NCI-H226 (cell line): ENCODE measurements at regions not wholly inside any gene's neighbourhood (a gene's known extent, or its start where the extent isn't known, plus 50 kb on each side); places are given as distances from the start of the nearest gene placed in this dataset.

Experiments
- DNase-seq: peaks from one replicate; pipeline ENCODE4 v3.0.0-alpha.2; 2015

DNA sequence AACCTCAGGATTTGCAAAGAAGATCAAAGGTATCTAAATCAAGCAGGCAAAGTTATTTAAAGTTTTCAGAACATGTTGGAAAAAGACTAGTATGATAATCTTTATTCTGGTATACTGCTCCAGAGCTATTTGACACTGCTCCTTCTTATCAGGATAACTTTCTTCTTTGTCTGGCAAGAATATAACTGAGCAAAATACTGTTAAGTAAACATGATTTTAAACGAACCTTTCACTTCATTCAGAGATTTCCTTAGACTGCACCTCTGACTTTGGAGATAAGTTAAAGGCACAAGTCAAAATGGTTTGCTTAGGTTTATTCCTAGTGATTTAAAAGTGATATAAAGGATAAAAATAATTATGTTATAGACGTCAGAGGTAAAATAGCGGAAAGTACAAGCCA, 103.9 kb upstream of the CCDC190 start:
- no peak for DNase-seq

DNA sequence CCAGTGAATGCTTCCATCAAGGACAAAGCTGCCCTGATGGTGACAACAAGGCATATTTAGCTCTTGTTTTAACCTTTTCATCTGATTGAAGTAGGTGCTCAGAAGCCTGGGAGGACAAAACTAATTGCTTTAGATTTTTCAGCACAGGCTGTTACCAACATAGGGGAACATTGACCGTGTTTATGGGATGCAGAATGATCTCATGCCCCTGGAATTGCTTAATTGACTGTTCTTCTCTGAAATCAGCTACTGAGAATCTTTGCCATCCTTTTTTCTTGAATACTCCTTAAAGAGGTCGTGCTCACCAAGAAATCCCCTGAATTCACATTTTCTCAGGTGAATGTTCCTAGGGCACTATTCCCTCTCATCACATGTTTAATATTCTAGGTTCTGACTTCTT, 95.9 kb upstream of the CCDC190 start:
- no peak for DNase-seq

DNA sequence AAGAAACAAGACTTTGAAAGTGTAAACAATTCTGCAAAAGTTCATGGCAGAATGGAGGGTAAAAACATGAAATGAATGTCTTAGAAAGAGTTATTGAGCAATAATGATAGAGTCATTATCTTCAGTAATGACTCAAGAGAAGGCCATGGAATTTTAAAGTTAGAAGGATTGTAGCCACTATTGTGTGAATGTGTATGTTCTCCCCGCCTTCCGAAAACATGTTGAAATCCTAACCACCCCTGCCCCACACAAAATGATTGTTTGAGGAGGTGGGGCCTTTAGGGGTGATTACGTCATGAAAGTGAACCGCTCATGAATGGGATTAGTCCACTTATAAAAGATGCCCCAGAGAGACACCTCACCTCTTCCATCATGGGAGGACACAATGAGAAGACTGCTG, 93.8 kb upstream of the CCDC190 start:
- peak; percentile 44 for DNase-seq

- DNase-seq = no peak
Observed at GRCh38 chr1:162952956-162953355, 92.0 kb upstream of the CCDC190 start.

- no peak for DNase-seq
Observed at GRCh38 chr1:162951553-162952315, 90.8 kb upstream of the CCDC190 start.

GRCh38 chr1:162950187-162950586, 89.2 kb upstream of the CCDC190 start:
- DNase-seq = no peak

- DNase-seq = no peak
Observed at GRCh38 chr1:162946701-162947100, 85.7 kb upstream of the CCDC190 start.

GRCh38 chr1:162944974-162945674, 84.1 kb upstream of the CCDC190 start:
- no peak for DNase-seq

DNA sequence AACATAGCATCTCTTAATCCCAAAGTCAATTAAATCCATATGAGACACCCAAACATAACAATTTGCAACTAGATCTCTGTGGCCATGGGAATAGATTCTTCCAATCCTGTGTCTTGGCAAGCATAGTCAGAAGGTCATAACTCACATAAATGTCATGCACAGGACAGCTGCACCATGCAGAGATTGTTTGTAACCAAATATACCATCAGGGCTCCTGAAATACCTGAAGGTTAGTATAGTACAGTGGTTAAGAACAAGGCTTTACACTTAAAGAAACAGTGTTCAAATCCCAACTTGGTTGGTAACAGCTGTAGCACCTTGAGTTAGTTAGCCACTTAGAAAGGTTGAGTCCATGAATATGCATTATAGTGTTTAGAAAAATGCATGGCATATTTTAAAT, 82.6 kb upstream of the CCDC190 start:
- DNase-seq = peak; percentile 30

DNA sequence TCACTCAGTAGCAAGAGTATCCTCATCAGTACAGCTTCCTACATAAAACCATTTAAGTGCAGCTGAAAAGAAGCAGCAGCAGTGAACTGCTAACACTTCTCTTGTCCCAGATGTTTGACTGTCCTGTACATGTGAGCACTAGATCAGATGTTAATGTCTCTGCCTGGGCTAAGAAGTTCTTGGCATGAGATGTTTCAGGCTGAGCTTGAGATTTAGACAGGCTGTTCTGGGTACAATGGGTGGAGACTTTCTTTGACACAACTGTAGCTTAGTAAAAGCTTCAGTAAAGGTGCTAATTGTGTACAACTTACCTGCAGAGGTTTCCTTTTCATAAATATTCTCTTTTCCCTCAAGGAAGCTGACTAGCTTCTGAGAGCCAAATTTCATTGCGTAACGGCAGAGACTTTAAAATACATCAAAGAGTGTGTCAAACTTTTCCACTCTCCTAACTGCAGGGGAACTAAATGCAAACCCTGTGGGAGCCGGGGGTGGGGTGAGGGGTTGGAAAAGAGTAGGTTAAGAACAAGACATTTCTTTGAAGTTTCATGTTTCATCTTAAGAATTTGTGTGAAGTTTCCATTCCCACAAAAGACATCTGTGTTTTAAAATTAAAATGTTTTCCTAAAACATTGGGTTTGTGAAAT, 82.1 kb upstream of the CCDC190 start:
- DNase-seq = no peak

GRCh38 chr1:162941024-162941423, 80.0 kb upstream of the CCDC190 start:
- no peak for DNase-seq

- no peak for DNase-seq
Observed at GRCh38 chr1:162939035-162939434, 78.1 kb upstream of the CCDC190 start.

GRCh38 chr1:162937716-162938395, 76.9 kb upstream of the CCDC190 start:
- DNase-seq = peak; percentile 51

- DNase-seq = peak; percentile 17
Observed at GRCh38 chr1:162930976-162931560, 70.1 kb upstream of the CCDC190 start.

DNA sequence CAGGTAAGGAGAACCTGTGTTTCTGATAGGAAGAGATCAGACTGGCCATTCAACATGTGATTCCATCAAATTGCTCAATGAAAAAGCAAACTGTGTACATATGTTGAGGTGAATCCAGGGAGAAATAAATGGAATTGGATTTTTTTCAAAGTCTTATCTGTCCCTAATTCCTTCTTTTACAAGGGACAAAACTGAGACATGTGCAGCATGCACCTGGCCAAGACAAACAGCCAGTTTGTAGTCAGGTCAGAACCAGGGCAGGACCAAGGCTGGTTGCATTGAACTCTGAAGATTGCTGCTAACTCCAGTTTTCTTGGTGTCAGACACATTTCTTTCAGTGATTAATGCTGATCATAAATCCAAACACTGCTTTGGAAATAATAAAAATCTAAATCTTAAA, 69.6 kb upstream of the CCDC190 start:
- no peak for DNase-seq

DNA sequence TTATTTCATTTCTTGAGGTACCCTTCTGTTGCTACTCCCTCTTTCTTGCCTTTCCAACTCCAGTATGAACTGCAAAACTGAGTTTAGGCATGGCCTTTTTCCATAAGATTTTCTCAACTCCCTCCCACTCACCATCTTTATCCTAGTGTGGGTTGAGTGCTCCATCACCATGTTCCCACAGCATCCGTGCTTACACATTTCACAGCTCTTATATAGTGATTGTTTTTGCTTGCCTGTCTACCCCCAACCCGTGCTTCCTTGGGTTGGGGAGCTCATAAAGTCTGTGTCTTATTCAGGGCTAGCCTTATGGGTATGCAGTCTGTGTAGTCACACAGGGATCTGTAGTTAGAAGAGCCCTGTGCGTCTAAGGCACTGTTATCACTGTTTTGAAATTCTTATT, 68.2 kb upstream of the CCDC190 start:
- no peak for DNase-seq

- no peak for DNase-seq
Observed at GRCh38 chr1:162928141-162928540, 67.2 kb upstream of the CCDC190 start.

- DNase-seq = no peak
Observed at GRCh38 chr1:162927421-162927820, 66.4 kb upstream of the CCDC190 start.

GRCh38 chr1:162926906-162927305, 65.9 kb upstream of the CCDC190 start:
- no peak for DNase-seq

DNA sequence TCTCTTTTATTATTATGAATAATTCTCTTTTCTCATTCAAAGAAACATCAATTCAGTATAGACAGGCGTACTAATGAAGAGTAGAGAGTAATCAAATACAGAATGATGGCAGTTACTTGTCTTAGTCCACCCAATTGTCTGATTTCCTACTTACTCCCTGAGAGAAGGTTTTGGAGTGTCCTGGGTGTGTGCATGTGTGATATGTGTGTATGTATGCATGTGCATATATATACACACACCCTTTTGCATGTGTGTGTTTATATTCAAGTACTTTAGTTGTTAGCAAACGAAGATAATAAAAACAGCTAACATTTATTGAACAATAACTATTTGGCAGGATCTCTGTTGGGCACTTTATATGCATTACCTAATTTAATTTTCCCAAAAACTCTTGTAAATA, 63.2 kb upstream of the CCDC190 start:
- no peak for DNase-seq

DNA sequence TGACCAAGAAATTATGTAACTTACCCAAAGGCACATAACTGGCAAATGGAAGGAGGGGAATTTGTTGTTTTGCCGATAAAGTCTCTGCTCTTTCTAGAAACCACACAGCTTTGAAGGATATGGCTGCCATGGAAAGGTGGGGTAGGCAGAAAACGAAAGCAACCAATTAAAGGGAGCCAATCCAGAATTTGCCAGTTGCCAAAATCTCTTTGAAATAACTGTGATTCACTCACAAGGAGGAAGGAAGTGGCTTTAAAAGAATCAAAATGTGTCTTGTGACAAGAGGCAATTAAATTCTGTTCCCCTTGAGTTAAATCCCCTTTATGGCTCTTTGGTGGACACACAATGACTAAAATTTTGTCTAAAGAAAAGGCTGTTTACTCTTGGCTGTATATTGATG, 61.2 kb upstream of the CCDC190 start:
- no peak for DNase-seq

GRCh38 chr1:162921311-162921710, 60.3 kb upstream of the CCDC190 start:
- DNase-seq = no peak

DNA sequence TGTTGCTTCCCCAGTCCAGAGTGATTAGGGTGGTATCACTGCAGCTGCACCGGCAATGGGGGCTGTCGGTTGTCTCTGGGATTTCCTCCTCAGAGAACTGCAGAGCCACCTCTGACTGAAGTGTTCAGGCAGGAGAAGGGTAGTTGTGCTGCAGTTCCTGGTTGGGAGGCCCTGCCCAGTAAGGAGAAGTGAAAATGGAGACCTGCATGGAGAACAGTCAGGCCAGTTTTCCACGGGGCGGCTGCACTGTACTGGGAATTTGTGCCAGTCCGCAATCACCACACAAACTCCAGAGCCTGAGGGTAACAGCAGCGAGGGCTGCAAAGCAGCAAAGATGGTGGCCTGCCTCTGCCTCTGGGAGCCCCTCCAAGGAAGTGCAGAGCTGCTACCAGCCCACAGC, 58.1 kb upstream of the CCDC190 start:
- DNase-seq = no peak
